ENCODE measurements at regions not wholly inside any gene's neighbourhood (a gene's known extent, or its start where the extent isn't known, plus 50 kb on each side); places are given as distances from the start of the nearest gene placed in this dataset.

GRCh38 chr12:59230334-59230733 is 310.0 kb upstream of the LRIG3 start (continued):
- TF ChIP-seq ATF2 (tag by site-specific recombination; IDR thresholded peaks at IDR 0.05; ENCODE audit: low read depth), result no peak
- TF ChIP-seq ZNF777 (tag by site-specific recombination; IDR thresholded peaks at IDR 0.05; ENCODE audit: borderline replicate concordance), result no peak
- peak; percentile 55 for TF ChIP-seq ZBTB8A (tag by site-specific recombination; IDR thresholded peaks at IDR 0.05)
- TF ChIP-seq ZNF792 (tag by site-specific recombination; IDR thresholded peaks at IDR 0.05), result no peak
- TF ChIP-seq, protein P1, sequence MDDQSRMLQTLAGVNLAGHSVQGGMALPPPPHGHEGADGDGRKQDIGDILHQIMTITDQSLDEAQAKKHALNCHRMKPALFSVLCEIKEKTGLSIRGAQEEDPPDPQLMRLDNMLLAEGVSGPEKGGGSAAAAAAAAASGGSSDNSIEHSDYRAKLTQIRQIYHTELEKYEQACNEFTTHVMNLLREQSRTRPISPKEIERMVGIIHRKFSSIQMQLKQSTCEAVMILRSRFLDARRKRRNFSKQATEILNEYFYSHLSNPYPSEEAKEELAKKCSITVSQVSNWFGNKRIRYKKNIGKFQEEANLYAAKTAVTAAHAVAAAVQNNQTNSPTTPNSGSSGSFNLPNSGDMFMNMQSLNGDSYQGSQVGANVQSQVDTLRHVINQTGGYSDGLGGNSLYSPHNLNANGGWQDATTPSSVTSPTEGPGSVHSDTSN (CRISPR knock-in tag; IDR thresholded peaks at IDR 0.05), result no peak
- no peak for TF ChIP-seq ZNF549 (tag by site-specific recombination; IDR thresholded peaks at IDR 0.05)
- TF ChIP-seq ZNF571 (tag by site-specific recombination; IDR thresholded peaks at IDR 0.05), result no peak
- no peak for TF ChIP-seq ZNF324 (tag by site-specific recombination; IDR thresholded peaks at IDR 0.05)
- TF ChIP-seq ZNF423 (tag by site-specific recombination; IDR thresholded peaks at IDR 0.05), result no peak
- no peak for TF ChIP-seq ZNF398 (tag by site-specific recombination; IDR thresholded peaks at IDR 0.05)
- TF ChIP-seq ZFP37 (tag by site-specific recombination; IDR thresholded peaks at IDR 0.05), result 0 out of 2 replicates have a peak, but pooled peaks have one; percentile 27
- no peak for TF ChIP-seq ZNF214 (tag by site-specific recombination; IDR thresholded peaks at IDR 0.05; ENCODE audit: borderline replicate concordance)
- TF ChIP-seq ZNF830 (tag by site-specific recombination; IDR thresholded peaks at IDR 0.05; ENCODE audit: low read depth), result no peak
- TF ChIP-seq, protein P2, sequence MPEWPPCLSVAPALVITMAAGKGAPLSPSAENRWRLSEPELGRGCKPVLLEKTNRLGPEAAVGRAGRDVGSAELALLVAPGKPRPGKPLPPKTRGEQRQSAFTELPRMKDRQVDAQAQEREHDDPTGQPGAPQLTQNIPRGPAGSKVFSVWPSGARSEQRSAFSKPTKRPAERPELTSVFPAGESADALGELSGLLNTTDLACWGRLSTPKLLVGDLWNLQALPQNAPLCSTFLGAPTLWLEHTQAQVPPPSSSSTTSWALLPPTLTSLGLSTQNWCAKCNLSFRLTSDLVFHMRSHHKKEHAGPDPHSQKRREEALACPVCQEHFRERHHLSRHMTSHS (tag by site-specific recombination; IDR thresholded peaks at IDR 0.05), result no peak
- TF ChIP-seq ZNF600 (tag by site-specific recombination; IDR thresholded peaks at IDR 0.05), result no peak
- no peak for TF ChIP-seq ZNF362 (tag by site-specific recombination; IDR thresholded peaks at IDR 0.05)
- TF ChIP-seq ZBTB48 (tag by site-specific recombination; IDR thresholded peaks at IDR 0.05), result no peak
- no peak for TF ChIP-seq SP7 (tag by site-specific recombination; IDR thresholded peaks at IDR 0.05)
- peak; percentile 84; the same call in 1 of the 2 replicates for TF ChIP-seq ZNF394 (tag by site-specific recombination; IDR thresholded peaks at IDR 0.05; ENCODE audit: borderline replicate concordance)
- 0 out of 2 replicates have a peak, but pooled peaks have one; percentile 29 for TF ChIP-seq ZNF266 (tag by site-specific recombination; IDR thresholded peaks at IDR 0.05; ENCODE audit: low read depth)
- TF ChIP-seq ZNF558 (tag by site-specific recombination; IDR thresholded peaks at IDR 0.05), result 0 out of 2 replicates have a peak, but pooled peaks have one; percentile 45
- no peak for TF ChIP-seq ZNF175 (tag by site-specific recombination; IDR thresholded peaks at IDR 0.05)
- no peak for TF ChIP-seq ZNF114 (tag by site-specific recombination; IDR thresholded peaks at IDR 0.05)
- TF ChIP-seq ZBTB1 (tag by site-specific recombination; IDR thresholded peaks at IDR 0.05), result no peak
- TF ChIP-seq KLF9 (tag by site-specific recombination; IDR thresholded peaks at IDR 0.05; ENCODE audit: low read depth), result no peak
- no peak for TF ChIP-seq ZNF658 (tag by site-specific recombination; IDR thresholded peaks at IDR 0.05)
- no peak for TF ChIP-seq ZNF350 (tag by site-specific recombination; IDR thresholded peaks at IDR 0.05)
- TF ChIP-seq ZNF211 (tag by site-specific recombination; IDR thresholded peaks at IDR 0.05; ENCODE audit: low read depth), result no peak
- TF ChIP-seq ZNF529 (tag by site-specific recombination; IDR thresholded peaks at IDR 0.05; ENCODE audit: insufficient replicate concordance), result no peak
- TF ChIP-seq ZNF704 (tag by site-specific recombination; IDR thresholded peaks at IDR 0.05), result no peak
- no peak for TF ChIP-seq BCL11A (tag by site-specific recombination; IDR thresholded peaks at IDR 0.05; ENCODE audit: low read depth)
- TF ChIP-seq ZNF248 (tag by site-specific recombination; IDR thresholded peaks at IDR 0.05), result no peak
- TF ChIP-seq ZBTB26 (tag by site-specific recombination; optimal IDR thresholded peaks at IDR 0.05), result no peak
- 0 out of 2 replicates have a peak, but pooled peaks have one; percentile 14 for TF ChIP-seq ZNF433 (tag by site-specific recombination; IDR thresholded peaks at IDR 0.05; ENCODE audit: low read depth)
